BJ (cell line): ENCODE measurements at regions not wholly inside any gene's neighbourhood (a gene's known extent, or its start where the extent isn't known, plus 50 kb on each side); places are given as distances from the start of the nearest gene placed in this dataset.

ENCODE experiments used
- CTCF ChIA-PET: fragments of 350-600 bp; formaldehyde crosslinking; extraction: SDS; loops from one replicate; lab custom pipeline; 2021; ENCODE audit warnings: antibody characterized with exemption, inconsistent platforms; lab: Yijun Ruan, JAX
- POLR2A ChIA-PET: fragments of 300-600 bp; sonication (Branson Sonifier 250); formaldehyde crosslinking; extraction: SDS; loops from one replicate; lab custom pipeline; 2021; ENCODE audit warnings: antibody characterized with exemption; lab: Charles Lee
- DNase-seq: peaks from one replicate; pipeline ENCODE4 v3.0.0-alpha.2; 2011; ENCODE audit warnings: low read depth
- H3K27me3 ChIP-seq: 2 replicates; pipeline ENCODE4 v1.6.0; 2011; ENCODE audit warnings: low read length; ENCODE audit not compliant: control insufficient read depth, insufficient read depth
- H3K36me3 ChIP-seq: 2 replicates; pipeline ENCODE4 v1.5.1; 2011; ENCODE audit warnings: low read length; ENCODE audit not compliant: control insufficient read depth, insufficient read depth
- H3K4me3 ChIP-seq: 2 replicates; pipeline ENCODE4 v1.5.1; 2011; ENCODE audit warnings: low read depth, mild to moderate bottlenecking, control low read depth, low read length
- CTCF ChIP-seq: IDR thresholded peaks from 2 replicates; pipeline ENCODE4 v1.5.1; 2011; ENCODE audit warnings: low read depth, mild to moderate bottlenecking, control low read depth, inconsistent platforms, low read length, moderate library complexity; ENCODE audit not compliant: insufficient read depth

GRCh38 chr17:45709728-45710288 is 74.3 kb upstream of the CRHR1 start:
- no peak for DNase-seq
- no peak overlapping the region for H3K4me3 ChIP-seq
- no peaks in the 10 kb centered on the region for H3K36me3 ChIP-seq
- no peak for TF ChIP-seq CTCF
- ChIA-PET POLR2A (no interaction called here), CTCF (interaction anchor here (1.1 to 1.3 kb wide), 2 partner anchors 10 to 122 kb away, joined by 3 to 5 read pairs; no protein-coding TSS in a partner anchor)
- H3K27me3 ChIP-seq: peaks cover 14% of the 10 kb centered on the region

- peaks cover 8% of the 10 kb centered on the region for H3K27me3 ChIP-seq
- ChIA-PET CTCF (no interaction called here), POLR2A (no interaction called here)
- DNase-seq: no peak
- no peaks in the 10 kb centered on the region for H3K36me3 ChIP-seq
- no peak for TF ChIP-seq CTCF
- no peak overlapping the region for H3K4me3 ChIP-seq
Measured at GRCh38 chr17:45715787-45716186, 68.3 kb upstream of the CRHR1 start.

GRCh38 chr17:45718791-45719190 is 65.3 kb upstream of the CRHR1 start:
- H3K4me3 ChIP-seq: no peak overlapping the region
- no peak for TF ChIP-seq CTCF
- ChIA-PET POLR2A (no interaction called here), CTCF (no interaction called here)
- H3K27me3 ChIP-seq: peaks cover 8% of the 10 kb centered on the region
- peak; percentile 5 for DNase-seq
- H3K36me3 ChIP-seq: no peaks in the 10 kb centered on the region

- POLR2A ChIA-PET: no interaction called here
- peak; percentile 62 for TF ChIP-seq CTCF
- Histone ChIP-seq H3K36me3 (no peaks in the 10 kb centered on the region), H3K27me3 (peaks cover 6% of the 10 kb centered on the region), H3K4me3 (no peak overlapping the region)
- DNase-seq: peak; percentile 32
- CTCF ChIA-PET: interaction anchor here (0.6 to 1.9 kb wide), 16 partner anchors 8 to 221 kb away, joined by 3 to 6 read pairs (median 4); no protein-coding TSS in a partner anchor
Measured at GRCh38 chr17:45719335-45720071, 64.6 kb upstream of the CRHR1 start.

- Histone ChIP-seq H3K4me3 (no peak overlapping the region), H3K36me3 (no peaks in the 10 kb centered on the region), H3K27me3 (peaks cover 6% of the 10 kb centered on the region)
- POLR2A ChIA-PET: no interaction called here
- no peak for DNase-seq
- CTCF ChIA-PET: interaction anchor here (0.7 to 1.9 kb wide), 11 partner anchors 9 to 220 kb away, joined by 3 to 6 read pairs (median 4); no protein-coding TSS in a partner anchor
- no peak for TF ChIP-seq CTCF
Measured at GRCh38 chr17:45720386-45720785, 63.7 kb upstream of the CRHR1 start.
